ENCODE measurements at regions not wholly inside any gene's neighbourhood (a gene's known extent, or its start where the extent isn't known, plus 50 kb on each side); places are given as distances from the start of the nearest gene placed in this dataset.
"Not testable (repeated sequence)": the region's sequence is repeated elsewhere in the genome, so short reads cannot be mapped to it uniquely, and the experiment has no call there.

- not testable (repeated sequence) for H3K27me3 Mint-ChIP-seq; DNase-seq; H3K4me3 Mint-ChIP-seq; H3K27ac Mint-ChIP-seq; H3K36me3 Mint-ChIP-seq (ENCODE audit: low read depth); H3K4me1 Mint-ChIP-seq (ENCODE audit: low read depth)
- peaks cover 17% of the 10 kb centered on the region for H3K9me3 Mint-ChIP-seq
These were observed 123.9 kb upstream of the MEOX2 start for GRCh38 chr7:15810383-15810782.

- not testable (repeated sequence) for H3K4me1 Mint-ChIP-seq (ENCODE audit: low read depth); H3K27me3 Mint-ChIP-seq; DNase-seq; H3K4me3 Mint-ChIP-seq; H3K36me3 Mint-ChIP-seq (ENCODE audit: low read depth); H3K27ac Mint-ChIP-seq
- peaks cover 17% of the 10 kb centered on the region for H3K9me3 Mint-ChIP-seq
These were observed 123.5 kb upstream of the MEOX2 start for GRCh38 chr7:15809936-15810335.

GRCh38 chr7:15805891-15806290 is 119.4 kb upstream of the MEOX2 start:
- Mint-ChIP-seq H3K36me3 (ENCODE audit: low read depth) (no peaks in the 10 kb centered on the region), H3K27me3 (no peaks in the 10 kb centered on the region), H3K9me3 (peaks cover 9% of the 10 kb centered on the region), H3K27ac (no peak overlapping the region), H3K4me1 (ENCODE audit: low read depth) (no peaks in the 10 kb centered on the region), H3K4me3 (no peak overlapping the region)
- no peak for DNase-seq

GRCh38 chr7:15802425-15802824 is 115.9 kb upstream of the MEOX2 start:
- H3K4me1 Mint-ChIP-seq (ENCODE audit: low read depth): no peaks in the 10 kb centered on the region
- DNase-seq: no peak
- H3K27me3 Mint-ChIP-seq: no peaks in the 10 kb centered on the region
- no peak overlapping the region for H3K4me3 Mint-ChIP-seq
- no peak overlapping the region for H3K27ac Mint-ChIP-seq
- H3K9me3 Mint-ChIP-seq: peaks cover 5% of the 10 kb centered on the region
- H3K36me3 Mint-ChIP-seq (ENCODE audit: low read depth): no peaks in the 10 kb centered on the region

- H3K27ac Mint-ChIP-seq: no peak overlapping the region
- peaks cover 5% of the 10 kb centered on the region for H3K9me3 Mint-ChIP-seq
- H3K27me3 Mint-ChIP-seq: no peaks in the 10 kb centered on the region
- no peak for DNase-seq
- no peaks in the 10 kb centered on the region for H3K4me1 Mint-ChIP-seq (ENCODE audit: low read depth)
- no peaks in the 10 kb centered on the region for H3K36me3 Mint-ChIP-seq (ENCODE audit: low read depth)
- H3K4me3 Mint-ChIP-seq: no peak overlapping the region
These were observed 115.1 kb upstream of the MEOX2 start for GRCh38 chr7:15801551-15801950.

GRCh38 chr7:15801041-15801440 is 114.6 kb upstream of the MEOX2 start:
- Mint-ChIP-seq H3K4me3 (no peak overlapping the region), H3K4me1 (ENCODE audit: low read depth) (no peaks in the 10 kb centered on the region), H3K27me3 (no peaks in the 10 kb centered on the region), H3K27ac (no peak overlapping the region), H3K36me3 (ENCODE audit: low read depth) (no peaks in the 10 kb centered on the region), H3K9me3 (peaks cover 5% of the 10 kb centered on the region)
- DNase-seq: no peak

- Mint-ChIP-seq H3K9me3 (peaks cover 5% of the 10 kb centered on the region), H3K36me3 (ENCODE audit: low read depth) (no peaks in the 10 kb centered on the region), H3K4me1 (ENCODE audit: low read depth) (no peaks in the 10 kb centered on the region), H3K27me3 (no peaks in the 10 kb centered on the region), H3K4me3 (no peak overlapping the region), H3K27ac (no peak overlapping the region)
- DNase-seq: no peak
These were observed 111.6 kb upstream of the MEOX2 start for GRCh38 chr7:15798081-15798480.

- no peaks in the 10 kb centered on the region for H3K27me3 Mint-ChIP-seq
- H3K9me3 Mint-ChIP-seq: peaks cover 7% of the 10 kb centered on the region
- no peak overlapping the region for H3K27ac Mint-ChIP-seq
- DNase-seq: no peak
- no peaks in the 10 kb centered on the region for H3K36me3 Mint-ChIP-seq (ENCODE audit: low read depth)
- H3K4me1 Mint-ChIP-seq (ENCODE audit: low read depth): no peaks in the 10 kb centered on the region
- H3K4me3 Mint-ChIP-seq: no peak overlapping the region
These were observed 108.9 kb upstream of the MEOX2 start for GRCh38 chr7:15795393-15795792.

- Mint-ChIP-seq H3K36me3 (ENCODE audit: low read depth) (no peaks in the 10 kb centered on the region), H3K4me1 (ENCODE audit: low read depth) (no peaks in the 10 kb centered on the region), H3K9me3 (peaks cover 7% of the 10 kb centered on the region), H3K4me3 (no peak overlapping the region), H3K27me3 (no peaks in the 10 kb centered on the region), H3K27ac (no peak overlapping the region)
- DNase-seq: no peak
These were observed 108.3 kb upstream of the MEOX2 start for GRCh38 chr7:15794801-15795200.

GRCh38 chr7:15784694-15785030 is 98.2 kb upstream of the MEOX2 start:
- no peak overlapping the region for H3K27ac Mint-ChIP-seq
- H3K4me3 Mint-ChIP-seq: no peak overlapping the region
- peaks cover 6% of the 10 kb centered on the region for H3K9me3 Mint-ChIP-seq
- DNase-seq: no peak
- no peaks in the 10 kb centered on the region for H3K4me1 Mint-ChIP-seq (ENCODE audit: low read depth)
- no peaks in the 10 kb centered on the region for H3K27me3 Mint-ChIP-seq
- no peaks in the 10 kb centered on the region for H3K36me3 Mint-ChIP-seq (ENCODE audit: low read depth)

GRCh38 chr7:15783987-15784693 is 97.7 kb upstream of the MEOX2 start:
- H3K36me3 Mint-ChIP-seq (ENCODE audit: low read depth): no peaks in the 10 kb centered on the region
- no peak for DNase-seq
- no peaks in the 10 kb centered on the region for H3K4me1 Mint-ChIP-seq (ENCODE audit: low read depth)
- H3K4me3 Mint-ChIP-seq: no peak overlapping the region
- H3K27ac Mint-ChIP-seq: no peak overlapping the region
- H3K9me3 Mint-ChIP-seq: peaks cover 6% of the 10 kb centered on the region
- no peaks in the 10 kb centered on the region for H3K27me3 Mint-ChIP-seq

GRCh38 chr7:15782656-15783055 is 96.2 kb upstream of the MEOX2 start:
- Mint-ChIP-seq H3K4me1 (ENCODE audit: low read depth) (no peaks in the 10 kb centered on the region), H3K27me3 (no peaks in the 10 kb centered on the region), H3K36me3 (ENCODE audit: low read depth) (no peaks in the 10 kb centered on the region), H3K27ac (no peak overlapping the region), H3K4me3 (no peak overlapping the region), H3K9me3 (peaks cover 3% of the 10 kb centered on the region)
- no peak for DNase-seq

GRCh38 chr7:15781944-15782343 is 95.5 kb upstream of the MEOX2 start:
- H3K4me1 Mint-ChIP-seq (ENCODE audit: low read depth): no peaks in the 10 kb centered on the region
- H3K9me3 Mint-ChIP-seq: peaks cover 3% of the 10 kb centered on the region
- no peaks in the 10 kb centered on the region for H3K36me3 Mint-ChIP-seq (ENCODE audit: low read depth)
- no peak overlapping the region for H3K27ac Mint-ChIP-seq
- no peak overlapping the region for H3K4me3 Mint-ChIP-seq
- no peak for DNase-seq
- H3K27me3 Mint-ChIP-seq: no peaks in the 10 kb centered on the region

GRCh38 chr7:15780271-15780670 is 93.8 kb upstream of the MEOX2 start:
- Mint-ChIP-seq H3K4me1 (ENCODE audit: low read depth) (no peaks in the 10 kb centered on the region), H3K36me3 (ENCODE audit: low read depth) (no peaks in the 10 kb centered on the region), H3K27ac (no peak overlapping the region), H3K4me3 (no peak overlapping the region), H3K27me3 (no peaks in the 10 kb centered on the region), H3K9me3 (no peaks in the 10 kb centered on the region)
- no peak for DNase-seq

GRCh38 chr7:15778191-15778590 is 91.7 kb upstream of the MEOX2 start:
- H3K27ac Mint-ChIP-seq: no peak overlapping the region
- H3K4me1 Mint-ChIP-seq (ENCODE audit: low read depth): no peaks in the 10 kb centered on the region
- DNase-seq: no peak
- H3K4me3 Mint-ChIP-seq: no peak overlapping the region
- H3K9me3 Mint-ChIP-seq: no peaks in the 10 kb centered on the region
- H3K27me3 Mint-ChIP-seq: no peaks in the 10 kb centered on the region
- no peaks in the 10 kb centered on the region for H3K36me3 Mint-ChIP-seq (ENCODE audit: low read depth)

GRCh38 chr7:15765753-15766152 is 79.3 kb upstream of the MEOX2 start:
- Mint-ChIP-seq H3K4me3 (no peak overlapping the region), H3K27me3 (no peaks in the 10 kb centered on the region), H3K4me1 (ENCODE audit: low read depth) (no peaks in the 10 kb centered on the region), H3K9me3 (peaks cover 12% of the 10 kb centered on the region), H3K27ac (no peak overlapping the region), H3K36me3 (ENCODE audit: low read depth) (no peaks in the 10 kb centered on the region)
- DNase-seq: no peak
